K562 (cell line): ENCODE measurements at regions not wholly inside any gene's neighbourhood (a gene's known extent, or its start where the extent isn't known, plus 50 kb on each side); places are given as distances from the start of the nearest gene placed in this dataset.

Experiments
- CEBPG ChIP-seq, 3 experiments: fragments of 200-800 bp in 1 of 3; sonication (Bioruptor generic) in 1 of 3; sonication (generic) in 1 of 3; formaldehyde crosslinking in 1 of 3; IDR thresholded peaks in 2 of 3; conservative IDR thresholded peaks in 1 of 3; 2 replicates each; pipeline versions ENCODE4 v1.6.1 to v1.8.0; 2016 to 2022; ENCODE audit warnings: missing compliant biosample characterization in 2 of 3, missing genetic modification characterization in 2 of 3, mild to moderate bottlenecking in 1 of 3, missing genetic modification reagents in 1 of 3
- CHD4 ChIP-seq: fragments of 200-600 bp; sonication (generic); IDR thresholded peaks from 3 replicates; pipeline ENCODE4 v1.6.1; 2012; ENCODE audit warnings: low read depth, mild to moderate bottlenecking, mixed read lengths, low read length, inconsistent platforms; ENCODE audit not compliant: insufficient read depth, insufficient replicate concordance, poor library complexity, severe bottlenecking
- CHD7 ChIP-seq: fragments of 200-600 bp; sonication (generic); IDR thresholded peaks from one replicate; pipeline ENCODE4 v1.6.1; 2012; ENCODE audit warnings: mild to moderate bottlenecking, low read depth, low read length, inconsistent platforms
- DDX20 ChIP-seq: fragments of 450-650 bp; IDR thresholded peaks from 2 replicates; pipeline ENCODE4 v1.6.1; 2016; ENCODE audit warnings: missing genetic modification characterization, low read depth, mild to moderate bottlenecking, missing compliant biosample characterization, moderate library complexity
- KLF16 ChIP-seq: IDR thresholded peaks from 2 replicates; pipeline ENCODE4 v1.6.1; 2016; ENCODE audit warnings: antibody characterized with exemption
- MCM3 ChIP-seq: fragments of 450-650 bp; IDR thresholded peaks from 2 replicates; pipeline ENCODE4 v1.6.1; 2016
- PCBP1 ChIP-seq: fragments of 200-400 bp; formaldehyde crosslinking; IDR thresholded peaks from 2 replicates; pipeline ENCODE4 v1.6.1; 2018; ENCODE audit warnings: mild to moderate bottlenecking, low read depth, low read length; ENCODE audit not compliant: poor library complexity, severe bottlenecking
- RBM22 ChIP-seq: fragments of 200-400 bp; formaldehyde crosslinking; IDR thresholded peaks from 2 replicates; pipeline ENCODE4 v1.6.1; 2018; ENCODE audit warnings: low read length, low read depth; ENCODE audit not compliant: poor library complexity, severe bottlenecking
- SOX6 ChIP-seq: fragments of 450-650 bp; IDR thresholded peaks from 2 replicates; pipeline ENCODE4 v1.6.1; 2014; ENCODE audit warnings: mild to moderate bottlenecking
- TSC22D4 ChIP-seq: fragments of 450-650 bp; IDR thresholded peaks from 2 replicates; pipeline ENCODE4 v1.6.1; 2016; ENCODE audit warnings: missing genetic modification characterization, missing biosample characterization, control low read depth
- TF ChIP-seq, protein P1 (sequence below): fragments of 150-350 bp; IDR thresholded peaks from 2 replicates; pipeline ENCODE4 v1.6.1; 2014; ENCODE audit warnings: low read depth, mild to moderate bottlenecking, low read length, borderline replicate concordance

DNA sequence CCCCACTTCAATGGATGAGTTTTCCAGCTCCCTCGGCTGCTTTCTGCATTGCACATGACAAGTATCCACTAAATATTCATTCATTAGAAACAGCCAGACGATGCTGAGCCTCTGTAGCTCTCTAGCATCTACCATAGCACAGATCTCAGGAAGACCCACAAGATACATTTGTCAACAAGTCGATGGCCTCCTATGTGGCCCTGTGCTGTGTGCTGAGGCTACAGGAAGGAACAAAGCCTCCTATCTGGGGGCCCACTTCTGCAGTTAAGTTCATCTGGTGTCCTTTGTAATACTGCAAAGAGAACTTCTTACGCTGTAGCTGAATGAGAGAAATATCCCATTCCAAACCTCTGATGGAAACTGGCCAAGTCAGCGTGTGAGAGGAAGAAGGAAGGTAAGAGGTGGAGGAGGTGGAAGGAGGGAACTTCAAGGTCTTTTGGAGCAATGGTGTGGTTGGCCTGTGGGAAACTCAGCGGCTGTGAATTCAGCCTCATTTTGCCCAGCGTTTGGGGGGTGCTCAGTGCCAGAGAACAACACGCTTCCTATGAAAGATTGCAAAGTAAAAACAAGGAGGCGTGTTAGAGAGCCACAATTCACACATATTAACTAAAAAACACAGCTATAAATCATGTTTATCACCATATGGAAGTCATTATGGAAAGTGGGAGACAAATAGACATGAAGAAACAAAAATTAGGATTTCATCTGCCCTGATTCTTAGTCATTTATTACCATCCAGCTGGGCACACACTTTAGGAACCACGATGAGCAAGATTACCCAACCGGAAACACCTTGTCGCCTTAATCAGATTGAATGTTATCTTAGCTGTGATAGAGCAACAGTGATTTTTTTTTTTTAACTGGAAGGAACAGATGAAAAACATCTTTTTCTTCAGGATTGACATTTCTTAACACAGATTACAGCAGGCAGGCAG lies 62.2 kb upstream of the USP6NL start (continued):
- no peak for TF ChIP-seq CHD7
- TF ChIP-seq CEBPG (CRISPR knock-in tag; IDR thresholded peaks at IDR 0.05): no peak
- TF ChIP-seq CEBPG (tag; conservative IDR thresholded peaks at IDR 0.05 in 1 of 2, IDR thresholded peaks at IDR 0.05 in 1 of 2): 0 out of 4 replicates have a peak, but pooled peaks of 1 of the 2 experiments have one; percentile 12
- TF ChIP-seq DDX20 (tag): no peak
- TF ChIP-seq CHD4: no peak
- TF ChIP-seq KLF16: no peak
- TF ChIP-seq, protein P1, sequence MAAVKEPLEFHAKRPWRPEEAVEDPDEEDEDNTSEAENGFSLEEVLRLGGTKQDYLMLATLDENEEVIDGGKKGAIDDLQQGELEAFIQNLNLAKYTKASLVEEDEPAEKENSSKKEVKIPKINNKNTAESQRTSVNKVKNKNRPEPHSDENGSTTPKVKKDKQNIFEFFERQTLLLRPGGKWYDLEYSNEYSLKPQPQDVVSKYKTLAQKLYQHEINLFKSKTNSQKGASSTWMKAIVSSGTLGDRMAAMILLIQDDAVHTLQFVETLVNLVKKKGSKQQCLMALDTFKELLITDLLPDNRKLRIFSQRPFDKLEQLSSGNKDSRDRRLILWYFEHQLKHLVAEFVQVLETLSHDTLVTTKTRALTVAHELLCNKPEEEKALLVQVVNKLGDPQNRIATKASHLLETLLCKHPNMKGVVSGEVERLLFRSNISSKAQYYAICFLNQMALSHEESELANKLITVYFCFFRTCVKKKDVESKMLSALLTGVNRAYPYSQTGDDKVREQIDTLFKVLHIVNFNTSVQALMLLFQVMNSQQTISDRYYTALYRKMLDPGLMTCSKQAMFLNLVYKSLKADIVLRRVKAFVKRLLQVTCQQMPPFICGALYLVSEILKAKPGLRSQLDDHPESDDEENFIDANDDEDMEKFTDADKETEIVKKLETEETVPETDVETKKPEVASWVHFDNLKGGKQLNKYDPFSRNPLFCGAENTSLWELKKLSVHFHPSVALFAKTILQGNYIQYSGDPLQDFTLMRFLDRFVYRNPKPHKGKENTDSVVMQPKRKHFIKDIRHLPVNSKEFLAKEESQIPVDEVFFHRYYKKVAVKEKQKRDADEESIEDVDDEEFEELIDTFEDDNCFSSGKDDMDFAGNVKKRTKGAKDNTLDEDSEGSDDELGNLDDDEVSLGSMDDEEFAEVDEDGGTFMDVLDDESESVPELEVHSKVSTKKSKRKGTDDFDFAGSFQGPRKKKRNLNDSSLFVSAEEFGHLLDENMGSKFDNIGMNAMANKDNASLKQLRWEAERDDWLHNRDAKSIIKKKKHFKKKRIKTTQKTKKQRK: no peak
- no peak for TF ChIP-seq PCBP1
- TF ChIP-seq RBM22: no peak
- TF ChIP-seq SOX6: no peak
- TF ChIP-seq MCM3: no peak
- no peak for TF ChIP-seq TSC22D4 (tag)
